ENCODE measurements at regions not wholly inside any gene's neighbourhood (a gene's known extent, or its start where the extent isn't known, plus 50 kb on each side); places are given as distances from the start of the nearest gene placed in this dataset.

DNA sequence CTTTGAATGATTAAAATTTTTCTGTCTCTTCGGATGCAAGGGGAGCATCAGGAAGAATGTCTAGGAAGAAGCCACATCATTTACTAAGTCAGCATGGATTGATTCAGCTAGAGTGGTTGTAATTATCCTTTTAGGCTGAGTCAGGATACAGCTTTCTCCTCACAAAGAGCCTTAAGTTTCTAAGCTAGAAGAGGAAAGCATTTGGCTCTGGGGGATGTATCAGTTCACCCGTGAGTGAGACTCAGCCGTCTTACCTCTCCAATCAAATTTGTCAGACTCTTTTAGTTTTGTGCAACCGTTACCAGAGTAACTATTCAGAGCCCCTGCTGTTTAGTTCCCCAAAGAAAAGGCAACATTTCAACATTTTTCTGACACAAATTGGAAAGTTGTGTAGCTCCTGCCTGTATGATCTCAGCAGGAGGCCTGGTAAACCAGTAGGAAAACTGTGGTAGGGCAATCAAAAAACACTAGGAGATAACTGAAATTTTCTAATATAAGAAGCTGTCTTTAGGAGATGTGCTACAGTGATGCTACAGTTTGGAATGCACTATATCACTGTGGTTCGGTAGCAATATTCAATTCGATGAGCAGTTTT lies 432.4 kb upstream of the LUZP2 start:
- POLR2A ChIA-PET (ENCODE audit: low non-redundant PET): no interaction called here
- no peak for TF ChIP-seq EZH2 (IDR thresholded peaks at IDR 0.05; ENCODE audit: borderline replicate concordance, low read depth, low read length, poor library complexity, severe bottlenecking)
- TF ChIP-seq, protein P1, sequence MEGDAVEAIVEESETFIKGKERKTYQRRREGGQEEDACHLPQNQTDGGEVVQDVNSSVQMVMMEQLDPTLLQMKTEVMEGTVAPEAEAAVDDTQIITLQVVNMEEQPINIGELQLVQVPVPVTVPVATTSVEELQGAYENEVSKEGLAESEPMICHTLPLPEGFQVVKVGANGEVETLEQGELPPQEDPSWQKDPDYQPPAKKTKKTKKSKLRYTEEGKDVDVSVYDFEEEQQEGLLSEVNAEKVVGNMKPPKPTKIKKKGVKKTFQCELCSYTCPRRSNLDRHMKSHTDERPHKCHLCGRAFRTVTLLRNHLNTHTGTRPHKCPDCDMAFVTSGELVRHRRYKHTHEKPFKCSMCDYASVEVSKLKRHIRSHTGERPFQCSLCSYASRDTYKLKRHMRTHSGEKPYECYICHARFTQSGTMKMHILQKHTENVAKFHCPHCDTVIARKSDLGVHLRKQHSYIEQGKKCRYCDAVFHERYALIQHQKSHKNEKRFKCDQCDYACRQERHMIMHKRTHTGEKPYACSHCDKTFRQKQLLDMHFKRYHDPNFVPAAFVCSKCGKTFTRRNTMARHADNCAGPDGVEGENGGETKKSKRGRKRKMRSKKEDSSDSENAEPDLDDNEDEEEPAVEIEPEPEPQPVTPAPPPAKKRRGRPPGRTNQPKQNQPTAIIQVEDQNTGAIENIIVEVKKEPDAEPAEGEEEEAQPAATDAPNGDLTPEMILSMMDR (conservative IDR thresholded peaks at IDR 0.05; ENCODE audit: low read depth, low read length): no peak
- Histone ChIP-seq H3K27me3 (replicated peaks; ENCODE audit: insufficient read depth, low read depth, low read length, poor library complexity) (no peaks in the 10 kb centered on the region), H3K4me1 (ENCODE audit: insufficient read depth, low read length, poor library complexity, severe bottlenecking) (no peaks in the 10 kb centered on the region), H3K4me3 (ENCODE audit: low read depth, low read length, poor library complexity, severe bottlenecking) (no peak overlapping the region), H3K36me3 (ENCODE audit: insufficient read depth, low read length, poor library complexity, severe bottlenecking) (no peaks in the 10 kb centered on the region), H3K9me3 (ENCODE audit: low read depth, low read length, poor library complexity, severe bottlenecking) (no peaks in the 10 kb centered on the region), H3K27ac (ENCODE audit: low read depth, low read length, poor library complexity, severe bottlenecking) (no peak overlapping the region)
- intact Hi-C loops (cut with micrococcal nuclease; ENCODE audit: unreplicated experiment): no loop called here
- no TSS peak for BruUV-seq (replicated peaks)
- CTCF ChIA-PET: no interaction called here
- no peak for DNase-seq (ENCODE audit: low spot score)

DNA sequence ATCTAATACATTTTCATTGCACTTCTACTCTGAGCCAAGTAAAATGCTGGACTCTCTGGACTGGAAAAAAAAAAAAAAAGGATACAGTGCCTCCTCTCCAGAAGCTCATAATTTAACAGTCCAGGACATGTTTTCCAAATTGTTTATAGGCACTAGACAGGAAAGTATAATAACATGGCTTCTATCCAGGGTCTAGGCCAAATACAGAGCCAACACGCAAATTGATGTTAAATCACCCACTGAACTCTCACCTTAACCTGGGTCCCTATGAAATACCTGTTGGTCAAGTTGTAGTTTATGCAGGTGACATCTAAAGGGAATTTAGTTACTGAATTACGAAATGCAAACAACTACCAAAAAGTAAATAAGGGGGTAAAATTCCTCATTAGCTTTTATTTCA lies 428.7 kb upstream of the LUZP2 start:
- Histone ChIP-seq H3K36me3 (ENCODE audit: insufficient read depth, low read length, poor library complexity, severe bottlenecking) (no peaks in the 10 kb centered on the region), H3K4me3 (ENCODE audit: low read depth, low read length, poor library complexity, severe bottlenecking) (no peak overlapping the region), H3K4me1 (ENCODE audit: insufficient read depth, low read length, poor library complexity, severe bottlenecking) (no peaks in the 10 kb centered on the region), H3K27ac (ENCODE audit: low read depth, low read length, poor library complexity, severe bottlenecking) (no peak overlapping the region), H3K9me3 (ENCODE audit: low read depth, low read length, poor library complexity, severe bottlenecking) (no peaks in the 10 kb centered on the region), H3K27me3 (replicated peaks; ENCODE audit: insufficient read depth, low read depth, low read length, poor library complexity) (no peaks in the 10 kb centered on the region)
- ChIA-PET POLR2A (ENCODE audit: low non-redundant PET) (no interaction called here), CTCF (no interaction called here)
- BruUV-seq (replicated peaks): no TSS peak
- intact Hi-C loops (cut with micrococcal nuclease; ENCODE audit: unreplicated experiment): no loop called here
- DNase-seq (ENCODE audit: low spot score): no peak
- TF ChIP-seq EZH2 (IDR thresholded peaks at IDR 0.05; ENCODE audit: borderline replicate concordance, low read depth, low read length, poor library complexity, severe bottlenecking): no peak
- TF ChIP-seq, protein P1 (conservative IDR thresholded peaks at IDR 0.05; ENCODE audit: low read depth, low read length): no peak

DNA sequence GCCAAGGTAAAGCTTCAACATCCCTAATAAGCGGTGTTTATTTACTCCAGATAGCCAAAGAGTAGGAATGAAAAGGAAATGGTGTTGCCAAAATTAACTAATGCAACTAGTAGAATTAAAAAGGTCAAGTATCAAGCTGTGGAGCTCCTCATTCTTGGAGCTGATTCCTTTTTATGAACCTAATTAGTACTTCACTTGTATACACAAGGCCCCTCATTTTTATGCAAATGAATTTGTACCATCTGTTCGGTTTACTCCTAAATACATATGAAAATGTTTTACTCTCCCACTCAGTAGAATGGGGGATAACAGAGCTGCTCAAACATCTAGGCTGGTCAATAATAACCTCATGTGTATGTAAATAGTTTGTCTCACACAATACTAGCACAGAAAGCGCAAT lies 426.4 kb upstream of the LUZP2 start:
- no TSS peak for BruUV-seq (replicated peaks)
- no peaks in the 10 kb centered on the region for H3K9me3 ChIP-seq (ENCODE audit: low read depth, low read length, poor library complexity, severe bottlenecking)
- no peak overlapping the region for H3K4me3 ChIP-seq (ENCODE audit: low read depth, low read length, poor library complexity, severe bottlenecking)
- no peaks in the 10 kb centered on the region for H3K36me3 ChIP-seq (ENCODE audit: insufficient read depth, low read length, poor library complexity, severe bottlenecking)
- no peak for TF ChIP-seq EZH2 (IDR thresholded peaks at IDR 0.05; ENCODE audit: borderline replicate concordance, low read depth, low read length, poor library complexity, severe bottlenecking)
- TF ChIP-seq, protein P1 (conservative IDR thresholded peaks at IDR 0.05; ENCODE audit: low read depth, low read length): no peak
- ChIA-PET CTCF (no interaction called here), POLR2A (ENCODE audit: low non-redundant PET) (no interaction called here)
- intact Hi-C loops (cut with micrococcal nuclease; ENCODE audit: unreplicated experiment): no loop called here
- no peak overlapping the region for H3K27ac ChIP-seq (ENCODE audit: low read depth, low read length, poor library complexity, severe bottlenecking)
- H3K4me1 ChIP-seq (ENCODE audit: insufficient read depth, low read length, poor library complexity, severe bottlenecking): no peaks in the 10 kb centered on the region
- no peak for DNase-seq (ENCODE audit: low spot score)
- H3K27me3 ChIP-seq (replicated peaks; ENCODE audit: insufficient read depth, low read depth, low read length, poor library complexity): no peaks in the 10 kb centered on the region
